AG09309 (cell line): ENCODE measurements at regions not wholly inside any gene's neighbourhood (a gene's known extent, or its start where the extent isn't known, plus 50 kb on each side); places are given as distances from the start of the nearest gene placed in this dataset.

ENCODE experiments used
- DNase-seq: peaks from one replicate; pipeline ENCODE4 v3.0.0-alpha.2; 2010; ENCODE audit warnings: low read depth
- H3K4me3 ChIP-seq: 2 replicates; pipeline ENCODE4 v1.5.1; 2011; ENCODE audit warnings: mild to moderate bottlenecking, low read depth, low read length, moderate library complexity; ENCODE audit not compliant: control insufficient read depth
- TF ChIP-seq, protein P1 (sequence below): IDR thresholded peaks from 2 replicates; pipeline ENCODE4 v1.5.1; 2011; ENCODE audit warnings: mild to moderate bottlenecking, low read depth, low read length, inconsistent platforms; ENCODE audit not compliant: insufficient read depth, control insufficient read depth; ENCODE audit errors: missing control alignments

DNA sequence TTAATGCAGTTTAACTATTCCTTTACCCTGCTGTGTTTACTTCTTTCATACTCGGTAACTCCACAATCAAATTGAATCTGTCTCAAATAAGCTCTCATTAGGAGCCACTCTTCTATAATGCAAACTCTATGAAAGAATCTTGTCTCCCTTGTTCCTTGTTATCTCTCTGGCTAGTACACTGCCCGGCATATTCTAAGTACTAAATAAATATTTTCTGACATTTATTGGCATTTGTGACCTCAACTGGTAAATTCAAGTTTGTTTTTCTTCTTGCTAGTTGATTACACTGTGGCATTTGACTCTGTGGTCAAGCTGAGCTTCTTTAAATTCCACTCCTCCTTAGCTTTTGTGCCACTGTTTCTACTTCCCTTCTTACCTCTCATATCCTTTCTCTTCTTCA lies 237.6 kb upstream of the KHDRBS2 start:
- DNase-seq, result no peak
- H3K4me3 ChIP-seq, result no peak overlapping the region
- TF ChIP-seq, protein P1, sequence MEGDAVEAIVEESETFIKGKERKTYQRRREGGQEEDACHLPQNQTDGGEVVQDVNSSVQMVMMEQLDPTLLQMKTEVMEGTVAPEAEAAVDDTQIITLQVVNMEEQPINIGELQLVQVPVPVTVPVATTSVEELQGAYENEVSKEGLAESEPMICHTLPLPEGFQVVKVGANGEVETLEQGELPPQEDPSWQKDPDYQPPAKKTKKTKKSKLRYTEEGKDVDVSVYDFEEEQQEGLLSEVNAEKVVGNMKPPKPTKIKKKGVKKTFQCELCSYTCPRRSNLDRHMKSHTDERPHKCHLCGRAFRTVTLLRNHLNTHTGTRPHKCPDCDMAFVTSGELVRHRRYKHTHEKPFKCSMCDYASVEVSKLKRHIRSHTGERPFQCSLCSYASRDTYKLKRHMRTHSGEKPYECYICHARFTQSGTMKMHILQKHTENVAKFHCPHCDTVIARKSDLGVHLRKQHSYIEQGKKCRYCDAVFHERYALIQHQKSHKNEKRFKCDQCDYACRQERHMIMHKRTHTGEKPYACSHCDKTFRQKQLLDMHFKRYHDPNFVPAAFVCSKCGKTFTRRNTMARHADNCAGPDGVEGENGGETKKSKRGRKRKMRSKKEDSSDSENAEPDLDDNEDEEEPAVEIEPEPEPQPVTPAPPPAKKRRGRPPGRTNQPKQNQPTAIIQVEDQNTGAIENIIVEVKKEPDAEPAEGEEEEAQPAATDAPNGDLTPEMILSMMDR, result no peak

DNA sequence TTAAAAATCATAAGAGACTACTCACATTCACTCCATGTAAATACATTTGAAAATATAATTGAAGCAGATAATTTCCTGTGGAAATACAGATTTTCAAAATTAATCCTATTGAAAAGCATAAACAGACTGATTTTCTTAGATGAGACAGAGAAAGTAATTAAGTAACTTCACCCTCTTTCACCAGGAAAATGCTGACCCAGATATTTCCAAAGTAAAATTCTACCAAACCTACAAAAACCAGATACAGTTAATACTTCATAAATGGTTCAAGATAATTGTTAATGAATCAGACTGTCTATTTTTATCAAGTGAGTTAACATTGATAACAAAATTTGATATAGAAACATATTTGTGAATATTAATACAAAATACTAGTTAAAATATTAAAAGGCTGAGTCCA lies 233.5 kb upstream of the KHDRBS2 start:
- DNase-seq, result no peak
- TF ChIP-seq, protein P1, result no peak
- no peak overlapping the region for H3K4me3 ChIP-seq

DNA sequence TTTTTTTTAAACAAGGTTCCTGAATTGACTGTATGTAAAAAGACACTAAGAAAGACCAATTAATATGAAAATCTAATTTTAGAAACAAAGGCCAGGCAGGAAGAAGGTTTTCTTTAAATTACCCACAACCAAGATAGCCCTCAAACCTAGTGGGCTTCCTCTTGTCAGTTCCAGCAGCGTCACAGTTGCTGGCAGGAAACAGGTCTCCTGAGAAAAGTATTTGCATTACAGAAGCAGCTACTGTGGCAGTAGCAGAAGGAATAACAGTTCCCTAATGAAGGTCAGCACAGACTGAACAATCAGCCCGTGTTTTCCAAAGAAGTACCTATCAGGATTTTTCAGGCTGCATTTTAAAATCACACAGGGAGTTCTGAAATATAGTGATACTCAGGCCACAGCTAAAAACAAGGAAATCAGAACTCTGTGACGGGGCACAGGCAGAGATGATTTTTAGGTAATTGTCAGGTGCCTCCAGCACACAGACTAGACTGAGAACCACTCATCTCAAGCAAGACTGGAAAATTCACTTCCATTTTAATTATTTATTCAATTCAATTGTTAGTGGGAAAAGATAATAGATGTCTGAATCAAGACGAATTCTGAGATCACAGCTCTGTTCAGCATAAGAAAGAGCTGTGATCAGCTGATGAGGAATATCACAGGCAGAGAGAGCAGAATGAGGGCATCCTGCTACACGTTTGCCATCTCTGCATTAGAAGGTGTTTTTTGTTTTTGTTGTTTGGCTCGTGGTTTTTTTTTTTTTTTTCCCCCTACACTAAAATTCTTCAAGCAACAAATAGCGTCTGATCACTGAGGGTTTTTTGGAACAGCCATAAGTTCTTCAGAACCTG lies 230.5 kb upstream of the KHDRBS2 start:
- no peak overlapping the region for H3K4me3 ChIP-seq
- TF ChIP-seq, protein P1, result no peak
- no peak for DNase-seq

DNA sequence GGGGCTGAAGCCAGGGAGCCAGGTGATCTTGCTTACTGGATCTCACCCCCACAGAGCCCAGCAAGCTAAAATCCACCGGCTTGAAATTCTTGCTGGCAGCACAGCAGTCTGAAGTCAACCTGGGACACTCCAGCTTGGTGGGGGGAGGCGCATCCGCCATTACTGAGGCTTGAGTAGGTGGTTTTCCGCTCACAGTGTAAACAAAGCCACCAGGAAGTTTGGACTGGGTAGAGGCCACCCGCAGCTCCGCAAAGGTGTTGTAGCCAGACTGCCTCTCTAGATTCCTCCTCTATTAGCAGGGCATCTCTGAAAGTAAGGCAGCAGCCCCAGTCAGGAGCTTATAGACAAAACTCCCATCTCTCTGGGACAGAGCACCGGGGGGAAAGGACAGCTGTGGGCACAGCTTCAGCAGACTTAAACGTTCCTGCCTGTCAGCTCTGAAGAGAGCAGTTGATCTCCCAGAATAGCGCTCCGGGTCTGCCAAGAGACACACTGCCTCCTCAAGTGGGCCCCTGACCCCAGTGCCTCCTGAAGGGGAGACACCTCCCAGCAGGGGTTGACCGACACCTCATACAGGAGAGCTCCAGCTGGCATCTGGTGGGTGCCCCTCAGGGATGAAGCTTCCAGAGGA lies 206.3 kb upstream of the KHDRBS2 start:
- no peak for DNase-seq
- TF ChIP-seq, protein P1, result no peak
- H3K4me3 ChIP-seq, result no peak overlapping the region

DNA sequence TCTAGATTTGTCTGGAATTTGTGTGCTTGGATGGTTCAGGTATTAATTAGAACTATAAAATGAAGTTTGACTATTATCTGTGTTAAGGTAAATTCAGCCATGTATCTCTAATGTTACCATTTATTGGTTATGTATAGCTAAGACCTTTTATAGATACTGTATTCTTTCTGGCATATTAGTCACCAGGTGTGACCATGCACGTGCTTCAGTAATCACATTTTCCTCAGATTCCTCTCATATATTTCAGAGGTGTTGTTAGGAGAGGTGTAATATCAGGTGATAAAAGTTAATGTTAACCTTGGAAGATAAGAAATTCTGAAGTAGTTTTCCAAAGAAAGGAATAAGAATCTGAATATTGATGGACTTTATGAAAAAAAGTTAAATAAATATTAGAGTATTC lies 194.5 kb upstream of the KHDRBS2 start:
- TF ChIP-seq, protein P1, result no peak
- H3K4me3 ChIP-seq, result no peak overlapping the region
- no peak for DNase-seq

DNA sequence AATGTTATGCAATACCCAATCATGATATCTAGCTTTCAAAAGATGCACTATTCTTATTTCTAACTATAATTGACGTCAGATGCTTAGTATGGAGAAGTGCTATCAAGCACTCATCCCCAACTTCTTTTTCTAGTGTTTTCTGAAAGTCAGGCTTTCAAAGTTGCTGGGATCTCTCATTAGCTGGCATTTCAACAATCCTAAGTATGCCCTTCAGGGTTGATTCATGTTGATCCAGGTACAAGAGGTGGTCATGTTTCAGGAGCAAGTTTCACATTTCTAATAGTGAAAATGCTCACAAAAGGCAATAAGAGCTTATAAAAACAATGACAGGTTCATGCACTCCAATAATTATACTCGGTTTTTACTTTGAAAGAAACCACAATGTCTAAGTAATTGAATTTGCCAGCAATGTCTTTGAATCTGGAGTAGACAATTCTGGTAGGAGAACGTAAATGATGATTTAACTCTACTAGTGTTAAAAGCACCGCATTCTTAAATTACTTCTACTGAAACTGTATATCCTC lies 193.7 kb upstream of the KHDRBS2 start:
- H3K4me3 ChIP-seq, result no peak overlapping the region
- no peak for DNase-seq
- TF ChIP-seq, protein P1, result no peak
